Vagina (tissue), 2 donors: ENCODE measurements at regions not wholly inside any gene's neighbourhood (a gene's known extent, or its start where the extent isn't known, plus 50 kb on each side); places are given as distances from the start of the nearest gene placed in this dataset. TPM values are rescaled to one million over a fixed set of nuclear protein-coding genes. Genes with fewer than 3 reads are reported as not detected.
"Not testable (repeated sequence)": the region's sequence is repeated elsewhere in the genome, so short reads cannot be mapped to it uniquely, and the experiment has no call there.

Experiments used
- DNase-seq, 2 donors: peaks; one replicate each; pipeline ENCODE4 v3.0.0-alpha.2; 2017; ENCODE audit errors: extremely low spot score in 2 of 2
- H3K27ac ChIP-seq: fragments of 200-600 bp; sonication (generic); one replicate; pipeline ENCODE4 v1.5.1; 2019
- H3K27me3 ChIP-seq: fragments of 200-600 bp; sonication (generic); one replicate; pipeline ENCODE4 v1.5.1; 2019
- H3K36me3 ChIP-seq, 2 donors: fragments of 200-600 bp; sonication (generic); one replicate each; pipeline ENCODE4 v1.5.1; 2017 to 2019
- H3K4me1 ChIP-seq: fragments of 200-600 bp; sonication (generic); one replicate; pipeline ENCODE4 v1.5.1; 2019
- H3K4me3 ChIP-seq, 2 donors: fragments of 200-600 bp; sonication (generic); 1 replicate in 1 of 2; 2 replicates in 1 of 2; pipeline ENCODE4 v1.5.1; 2016 to 2019
- H3K9me3 ChIP-seq: fragments of 200-600 bp; sonication (generic); one replicate; pipeline ENCODE4 v1.5.1; 2019
- POLR2A ChIP-seq, 2 donors: fragments of 450-650 bp; IDR thresholded peaks; one replicate each; pipeline ENCODE4 v1.6.1; 2017; ENCODE audit warnings: antibody characterized with exemption in 2 of 2, mild to moderate bottlenecking in 2 of 2, moderate library complexity in 2 of 2
- POLR2AphosphoS5 ChIP-seq, 2 donors: sonication (generic); formaldehyde crosslinking; IDR thresholded peaks; one replicate each; pipeline ENCODE4 v1.9.0; 2017; ENCODE audit warnings: antibody characterized with exemption in 2 of 2, mild to moderate bottlenecking in 2 of 2, low read depth in 1 of 2; ENCODE audit not compliant: insufficient read depth in 1 of 2
- intact Hi-C: fragments of 100-400 bp; cut with DNase I; formaldehyde crosslinking; loops from one replicate; pipeline ENCODE4 v1.15.1; 2023
- small RNA-seq: library from RNA; depleted of rRNA; stranded (forward); fragments of <200 nt; gene quantifications from one replicate; pipeline ENCODE3, GENCODE V24; 2016
- TF ChIP-seq, protein P1 (sequence below), 3 experiments: fragments of 450-650 bp in 2 of 3; fragments of 200-600 bp in 1 of 3; sonication (generic) in 1 of 3; IDR thresholded peaks; one replicate each; pipeline ENCODE4 v1.5.1; 2017 to 2019; ENCODE audit warnings: antibody characterized with exemption in 3 of 3, mild to moderate bottlenecking in 2 of 3, moderate library complexity in 2 of 3

DNA sequence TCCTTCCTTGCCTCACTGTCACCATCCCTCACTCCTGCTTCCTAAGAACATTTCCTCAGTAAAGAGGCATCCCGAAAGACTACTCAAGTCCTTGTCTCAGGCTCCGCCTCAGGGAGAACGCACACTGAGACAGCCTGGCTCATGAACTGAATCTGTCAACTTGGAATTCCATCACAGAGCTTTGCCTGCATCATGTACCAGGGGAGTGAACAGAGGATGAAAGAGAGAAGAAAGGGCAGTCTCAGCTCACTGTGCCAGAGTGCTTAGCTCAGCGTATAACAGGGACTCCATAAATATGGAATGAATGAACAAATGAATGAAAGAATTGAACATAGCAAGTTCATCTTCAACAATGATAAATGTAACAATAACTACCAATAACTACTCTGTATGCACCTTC, 68.7 kb upstream of the SLC1A3 start:
- Histone ChIP-seq H3K27me3 (no peaks in the 10 kb centered on the region), H3K36me3 (no peaks in the 10 kb centered on the region), H3K4me3 (no peak overlapping the region), H3K4me1 (peaks cover 14% of the 10 kb centered on the region), H3K27ac (no peak overlapping the region), H3K9me3 (no peaks in the 10 kb centered on the region)
- intact Hi-C loops, result no loop called here
- DNase-seq, result no peak
- TF ChIP-seq POLR2AphosphoS5 (IDR thresholded peaks at IDR 0.05; ENCODE audit: insufficient read depth in 1 of 2, low read depth in 1 of 2), result no peak
- TF ChIP-seq, protein P1, sequence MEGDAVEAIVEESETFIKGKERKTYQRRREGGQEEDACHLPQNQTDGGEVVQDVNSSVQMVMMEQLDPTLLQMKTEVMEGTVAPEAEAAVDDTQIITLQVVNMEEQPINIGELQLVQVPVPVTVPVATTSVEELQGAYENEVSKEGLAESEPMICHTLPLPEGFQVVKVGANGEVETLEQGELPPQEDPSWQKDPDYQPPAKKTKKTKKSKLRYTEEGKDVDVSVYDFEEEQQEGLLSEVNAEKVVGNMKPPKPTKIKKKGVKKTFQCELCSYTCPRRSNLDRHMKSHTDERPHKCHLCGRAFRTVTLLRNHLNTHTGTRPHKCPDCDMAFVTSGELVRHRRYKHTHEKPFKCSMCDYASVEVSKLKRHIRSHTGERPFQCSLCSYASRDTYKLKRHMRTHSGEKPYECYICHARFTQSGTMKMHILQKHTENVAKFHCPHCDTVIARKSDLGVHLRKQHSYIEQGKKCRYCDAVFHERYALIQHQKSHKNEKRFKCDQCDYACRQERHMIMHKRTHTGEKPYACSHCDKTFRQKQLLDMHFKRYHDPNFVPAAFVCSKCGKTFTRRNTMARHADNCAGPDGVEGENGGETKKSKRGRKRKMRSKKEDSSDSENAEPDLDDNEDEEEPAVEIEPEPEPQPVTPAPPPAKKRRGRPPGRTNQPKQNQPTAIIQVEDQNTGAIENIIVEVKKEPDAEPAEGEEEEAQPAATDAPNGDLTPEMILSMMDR (IDR thresholded peaks at IDR 0.05), result no peak
- no peak for TF ChIP-seq POLR2A (IDR thresholded peaks at IDR 0.05)

DNA sequence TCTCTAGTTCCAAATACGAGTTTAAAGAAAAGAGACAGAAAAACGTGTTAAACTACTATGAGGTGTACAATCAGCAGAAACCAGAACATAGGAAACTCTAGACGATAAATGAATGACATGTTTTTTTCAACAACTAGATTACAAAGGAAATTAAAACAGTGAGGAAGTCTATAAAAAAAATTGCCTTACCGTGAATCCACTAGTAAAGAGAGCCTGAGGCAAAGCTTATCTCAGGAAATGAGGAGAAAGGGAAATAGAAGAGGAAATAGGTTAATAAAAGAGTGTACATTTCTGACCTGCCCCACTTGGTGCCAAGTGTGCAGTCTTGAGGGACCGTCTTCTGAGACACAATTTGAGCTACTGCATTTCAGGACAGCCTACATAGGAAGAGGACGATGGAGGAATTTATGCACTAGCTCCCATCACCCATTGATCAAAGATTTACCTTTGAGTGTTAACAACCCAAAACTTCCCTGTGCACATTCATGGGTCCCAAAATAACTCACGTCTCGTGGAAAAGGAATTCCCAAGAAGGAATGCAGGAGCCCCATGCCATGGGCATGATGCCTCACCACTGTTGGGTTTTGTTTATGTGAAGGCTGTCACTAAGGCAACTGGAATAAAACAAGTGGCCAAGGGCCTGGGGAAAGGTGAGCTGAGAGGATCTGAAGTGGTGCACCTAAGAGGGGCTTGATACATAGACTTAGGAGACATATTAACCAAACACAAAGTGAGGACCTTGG, 53.6 kb upstream of the SLC1A3 start:
- no peak for DNase-seq
- Histone ChIP-seq H3K9me3 (no peaks in the 10 kb centered on the region), H3K4me1 (no peaks in the 10 kb centered on the region), H3K4me3 (no peak overlapping the region), H3K27ac (no peak overlapping the region), H3K27me3 (no peaks in the 10 kb centered on the region), H3K36me3 (no peaks in the 10 kb centered on the region)
- TF ChIP-seq, protein P1 (IDR thresholded peaks at IDR 0.05), result no peak
- TF ChIP-seq POLR2AphosphoS5 (IDR thresholded peaks at IDR 0.05; ENCODE audit: insufficient read depth in 1 of 2, low read depth in 1 of 2), result no peak
- intact Hi-C loops, result no loop called here

DNA sequence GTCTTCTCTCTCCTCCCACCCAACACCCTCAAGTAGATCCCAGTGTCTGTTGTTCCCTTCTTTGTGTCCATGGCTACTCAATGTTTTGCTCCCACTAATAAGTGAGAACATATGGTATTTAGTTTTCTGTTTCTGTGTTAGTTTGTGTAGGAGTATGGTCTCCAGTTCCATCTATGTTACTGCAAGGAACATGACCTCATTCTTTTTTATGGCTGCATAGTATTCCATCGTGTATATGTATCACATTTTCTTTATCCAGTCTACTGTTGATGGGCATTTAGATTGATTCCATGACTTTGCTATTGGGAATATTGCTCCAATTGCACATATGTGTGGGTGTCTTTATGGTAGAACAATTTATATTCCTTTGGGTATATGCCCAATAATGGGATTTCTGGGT, 51.4 kb upstream of the SLC1A3 start:
- H3K9me3 ChIP-seq, H3K27me3 ChIP-seq, DNase-seq, H3K4me1 ChIP-seq, H3K27ac ChIP-seq, H3K36me3 ChIP-seq, intact Hi-C loops, H3K4me3 ChIP-seq: not testable (repeated sequence)

Small RNAs in the stretch of these regions (small RNA-seq; reads per million reads assigned to genes)
- not detected for gene RNA5SP181
